ENCODE measurements at regions not wholly inside any gene's neighbourhood (a gene's known extent, or its start where the extent isn't known, plus 50 kb on each side); places are given as distances from the start of the nearest gene placed in this dataset.

GRCh38 chr12:60630796-60631195 is 1035.0 kb downstream of the SLC16A7 start (continued):
- TF ChIP-seq CHD7 (IDR thresholded peaks at IDR 0.05; ENCODE audit: insufficient replicate concordance, low read length) (no peak), NRF1 (IDR thresholded peaks at IDR 0.05; ENCODE audit: low read depth, low read length) (no peak), RXRA (IDR thresholded peaks at IDR 0.05; ENCODE audit: insufficient read depth, low read depth, low read length) (no peak), CTBP2 (IDR thresholded peaks at IDR 0.05; ENCODE audit: borderline replicate concordance, insufficient read depth, insufficient read length, low read length) (no peak)
